H1 (cell line): ENCODE measurements at regions not wholly inside any gene's neighbourhood (a gene's known extent, or its start where the extent isn't known, plus 50 kb on each side); places are given as distances from the start of the nearest gene placed in this dataset.

ENCODE experiments used
- BCL11A ChIP-seq, 2 experiments: IDR thresholded peaks; one replicate each; pipeline ENCODE4 v1.6.1; 2011; ENCODE audit warnings: low read depth in 2 of 2, low read length in 2 of 2, mild to moderate bottlenecking in 2 of 2
- CTCF ChIP-seq, 3 experiments: IDR thresholded peaks; 1 replicate in 2 of 3; 2 replicates in 1 of 3; pipeline versions ENCODE4 v1.5.1 to v1.6.1; 2011; ENCODE audit warnings: low read length in 3 of 3, mild to moderate bottlenecking in 3 of 3, inconsistent platforms in 2 of 3, low read depth in 1 of 3, moderate library complexity in 1 of 3; ENCODE audit not compliant: insufficient read depth in 1 of 3; ENCODE audit errors: control extremely low read depth in 1 of 3
- EP300 ChIP-seq, 2 experiments: IDR thresholded peaks; 1 replicate in 1 of 2; 2 replicates in 1 of 2; pipeline ENCODE4 v1.6.1; 2011 to 2012; ENCODE audit warnings: low read depth in 2 of 2, low read length in 2 of 2, mild to moderate bottlenecking in 2 of 2, borderline replicate concordance in 1 of 2, inconsistent platforms in 1 of 2, moderate library complexity in 1 of 2
- GTF2F1 ChIP-seq: IDR thresholded peaks from 2 replicates; pipeline ENCODE4 v1.6.1; 2012; ENCODE audit warnings: low read depth, low read length, improper control_type of control experiment, borderline replicate concordance
- HDAC2 ChIP-seq, 2 experiments: fragments of 300-600 bp in 1 of 2; sonication (generic) in 1 of 2; IDR thresholded peaks; 2 replicates each; pipeline ENCODE4 v1.6.1; 2011 to 2012; ENCODE audit warnings: low read depth in 2 of 2, low read length in 2 of 2, mild to moderate bottlenecking in 2 of 2, moderate library complexity in 2 of 2, borderline replicate concordance in 1 of 2, inconsistent platforms in 1 of 2
- JUND ChIP-seq: IDR thresholded peaks from 2 replicates; pipeline ENCODE4 v1.6.1; 2011; ENCODE audit warnings: mild to moderate bottlenecking, improper control_type of control experiment, low read length
- NRF1 ChIP-seq: IDR thresholded peaks from 2 replicates; pipeline ENCODE4 v1.6.1; 2011; ENCODE audit warnings: mild to moderate bottlenecking, low read depth, low read length, improper control_type of control experiment
- POLR2A ChIP-seq, 2 experiments: IDR thresholded peaks; 1 replicate in 1 of 2; 2 replicates in 1 of 2; pipeline ENCODE4 v1.6.1; 2011; ENCODE audit warnings: low read depth in 2 of 2, low read length in 2 of 2, mild to moderate bottlenecking in 2 of 2; ENCODE audit errors: control extremely low read depth in 1 of 2
- SP2 ChIP-seq: IDR thresholded peaks from 2 replicates; pipeline ENCODE4 v1.6.1; 2012; ENCODE audit warnings: mild to moderate bottlenecking, low read length, inconsistent platforms
- SUZ12 ChIP-seq: fragments of 200-600 bp; sonication (generic); IDR thresholded peaks from 2 replicates; pipeline ENCODE4 v1.6.1; 2012; ENCODE audit warnings: mild to moderate bottlenecking, inconsistent platforms, low read length, moderate library complexity, mixed read lengths
- USF2 ChIP-seq: IDR thresholded peaks from 2 replicates; pipeline ENCODE4 v1.6.1; 2011; ENCODE audit warnings: low read length, improper control_type of control experiment

GRCh38 chr6:6529275-6529674 lies 59.2 kb upstream of the LY86 start:
- TF ChIP-seq SP2 (no peak), SUZ12 (no peak), CTCF (IDR thresholded peaks at IDR 0.05; ENCODE audit: control extremely low read depth in 1 of 3, insufficient read depth in 1 of 3, low read depth in 1 of 3, low read length in 3 of 3) (no peak), POLR2A (IDR thresholded peaks at IDR 0.05; ENCODE audit: control extremely low read depth in 1 of 2, low read depth in 2 of 2, low read length in 2 of 2) (no peak), JUND (no peak), HDAC2 (IDR thresholded peaks at IDR 0.05; ENCODE audit: borderline replicate concordance in 1 of 2, low read depth in 2 of 2, low read length in 2 of 2) (no peak), EP300 (IDR thresholded peaks at IDR 0.05; ENCODE audit: borderline replicate concordance in 1 of 2, low read depth in 2 of 2, low read length in 2 of 2) (no peak), NRF1 (no peak), GTF2F1 (no peak), BCL11A (IDR thresholded peaks at IDR 0.05; ENCODE audit: low read depth in 2 of 2, low read length in 2 of 2) (no peak), USF2 (no peak)
